Keratinocyte (primary cell): ENCODE measurements at regions not wholly inside any gene's neighbourhood (a gene's known extent, or its start where the extent isn't known, plus 50 kb on each side); places are given as distances from the start of the nearest gene placed in this dataset.

Source experiments
- CTCF ChIP-seq, 3 experiments: IDR thresholded peaks in 1 of 3; conservative IDR thresholded peaks in 1 of 3; optimal IDR thresholded peaks in 1 of 3; 2 replicates in 2 of 3; 3 replicates in 1 of 3; pipeline versions ENCODE3 to v1.5.1; 2011; ENCODE audit warnings: low read length in 3 of 3, mild to moderate bottlenecking in 3 of 3, moderate library complexity in 2 of 3, control low read depth in 1 of 3, inconsistent platforms in 1 of 3; ENCODE audit not compliant: insufficient read depth in 2 of 3; ENCODE audit errors: extremely low read depth in 1 of 3
- EZH2 ChIP-seq: IDR thresholded peaks from one replicate; pipeline ENCODE4 v1.6.1; 2012; ENCODE audit warnings: inconsistent platforms, mild to moderate bottlenecking, low read length, moderate library complexity

- TF ChIP-seq CTCF (optimal IDR thresholded peaks at IDR 0.05 in 1 of 3, IDR thresholded peaks at IDR 0.05 in 1 of 3, conservative IDR thresholded peaks at IDR 0.05 in 1 of 3; ENCODE audit: extremely low read depth in 1 of 3, insufficient read depth in 2 of 3, low read length in 3 of 3) (no peak), EZH2 (no peak)
Observed at GRCh38 chr10:36033808-36034207, 391.7 kb upstream of the FZD8 start.
